Muscle layer of colon (tissue), 2 donors: ENCODE measurements at regions not wholly inside any gene's neighbourhood (a gene's known extent, or its start where the extent isn't known, plus 50 kb on each side); places are given as distances from the start of the nearest gene placed in this dataset.

Experiments
- H3K27ac ChIP-seq: one replicate; pipeline ENCODE4 v1.7.0; 2013; ENCODE audit warnings: low read depth, mild to moderate bottlenecking, low read length, moderate library complexity
- H3K27me3 ChIP-seq, 2 donors: one replicate each; pipeline ENCODE4 v1.7.0; 2013; ENCODE audit warnings: low read length in 2 of 2, mild to moderate bottlenecking in 2 of 2; ENCODE audit not compliant: insufficient read depth in 2 of 2, control insufficient read depth in 1 of 2
- H3K36me3 ChIP-seq: one replicate; pipeline ENCODE4 v1.7.0; 2013; ENCODE audit warnings: mild to moderate bottlenecking, low read length; ENCODE audit not compliant: insufficient read depth
- H3K4me1 ChIP-seq: one replicate; pipeline ENCODE4 v1.7.0; 2013; ENCODE audit warnings: mild to moderate bottlenecking, low read length; ENCODE audit not compliant: insufficient read depth
- H3K4me3 ChIP-seq, 2 donors: one replicate each; pipeline ENCODE4 v1.7.0; 2013; ENCODE audit warnings: low read length in 2 of 2, low read depth in 1 of 2, mild to moderate bottlenecking in 1 of 2, moderate library complexity in 1 of 2
- H3K9ac ChIP-seq: one replicate; pipeline ENCODE4 v1.7.0; 2013; ENCODE audit warnings: low read length
- H3K9me3 ChIP-seq: one replicate; pipeline ENCODE4 v1.7.0; 2013; ENCODE audit warnings: mild to moderate bottlenecking, low read length
- donor health status: abdominal sarcoma.
- donor health status: Adenocarcinoma of cecum.

DNA sequence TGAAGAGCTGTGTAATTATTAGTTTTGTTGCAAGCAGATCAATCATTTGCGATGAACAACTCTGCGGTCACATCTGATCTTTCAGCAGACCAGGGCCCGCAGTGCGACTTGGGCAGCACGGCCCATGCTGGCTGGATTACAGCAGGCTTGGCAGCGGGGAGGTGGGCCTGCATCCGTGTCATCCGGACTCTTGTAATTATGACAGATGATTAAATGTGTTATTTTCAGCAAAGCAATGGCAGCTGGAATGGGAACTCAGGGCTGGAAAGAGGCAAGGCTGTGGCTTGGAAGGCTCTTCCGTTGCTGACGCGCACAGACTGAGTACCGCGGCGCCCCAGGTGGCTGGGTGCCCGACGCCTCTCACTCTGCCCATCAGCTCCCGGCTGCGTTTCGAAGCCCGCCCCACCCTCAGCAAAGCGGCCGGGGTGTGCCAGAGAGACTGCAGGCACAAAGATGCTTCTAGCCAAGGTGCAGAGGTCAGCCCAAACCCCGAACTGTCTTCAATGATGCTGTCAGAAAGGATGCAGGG is 397.4 kb upstream of the SALL3 start:
- Histone ChIP-seq H3K4me3 (no peak overlapping the region), H3K4me1 (no peaks in the 10 kb centered on the region), H3K9me3 (no peaks in the 10 kb centered on the region), H3K27ac (no peak overlapping the region), H3K27me3 (no peaks in the 10 kb centered on the region), H3K9ac (no peak overlapping the region), H3K36me3 (no peaks in the 10 kb centered on the region)

GRCh38 chr18:78582898-78583738 is 396.5 kb upstream of the SALL3 start:
- Histone ChIP-seq H3K27ac (no peak overlapping the region), H3K4me1 (no peaks in the 10 kb centered on the region)

DNA sequence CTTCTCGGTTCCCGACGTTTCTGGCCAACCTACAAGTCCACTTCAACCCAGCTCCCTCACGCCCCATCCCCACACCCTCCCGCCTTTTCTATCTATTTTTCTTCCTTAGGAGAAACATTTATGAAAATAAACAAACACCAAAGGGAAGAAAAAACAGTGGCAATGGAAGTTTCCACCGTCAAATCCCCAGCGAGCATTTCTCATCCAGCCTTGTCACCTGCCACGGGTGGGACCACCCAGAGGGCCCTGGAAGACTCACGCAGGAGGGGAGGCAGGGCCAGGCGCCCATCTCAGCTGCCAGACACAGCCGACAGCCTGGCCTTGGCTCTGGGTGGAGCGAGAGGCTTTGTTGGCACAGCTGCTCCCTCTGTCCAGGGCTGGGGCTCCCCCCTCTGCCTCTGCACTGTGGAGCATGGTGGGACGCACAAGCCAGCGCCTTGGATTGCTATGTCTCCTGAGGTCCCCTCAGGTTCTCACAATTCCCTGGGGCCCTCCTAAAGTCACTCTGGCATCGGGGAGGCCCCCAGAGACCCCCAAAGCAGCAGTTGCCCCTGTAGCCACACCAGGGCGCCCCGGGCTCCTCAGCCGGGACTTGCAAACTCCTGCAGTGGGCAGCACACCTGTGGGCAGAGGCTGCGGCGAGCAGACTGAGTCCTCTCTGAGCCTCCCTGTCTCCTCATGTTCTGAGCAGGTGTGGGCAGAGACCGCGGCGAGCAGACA is 395.7 kb upstream of the SALL3 start:
- Histone ChIP-seq H3K4me3 (no peak overlapping the region), H3K9me3 (no peaks in the 10 kb centered on the region), H3K4me1 (no peaks in the 10 kb centered on the region), H3K36me3 (no peaks in the 10 kb centered on the region), H3K27ac (no peak overlapping the region), H3K27me3 (no peaks in the 10 kb centered on the region), H3K9ac (no peak overlapping the region)

More at GRCh38 chr18:78582898-78583738, 396.5 kb upstream of the SALL3 start:
- H3K4me3 ChIP-seq = no peak overlapping the region
- H3K9me3 ChIP-seq = no peaks in the 10 kb centered on the region
- H3K27me3 ChIP-seq = no peaks in the 10 kb centered on the region
- H3K36me3 ChIP-seq = no peaks in the 10 kb centered on the region
- H3K9ac ChIP-seq = no peak overlapping the region

- H3K9me3 ChIP-seq = no peaks in the 10 kb centered on the region
- H3K27ac ChIP-seq = no peak overlapping the region
Measured at GRCh38 chr18:78584459-78585022, 395.1 kb upstream of the SALL3 start.

GRCh38 chr18:78586586-78586985 is 393.0 kb upstream of the SALL3 start:
- H3K4me1 ChIP-seq = no peaks in the 10 kb centered on the region
- H3K27me3 ChIP-seq = no peaks in the 10 kb centered on the region
- no peak overlapping the region for H3K9ac ChIP-seq
- no peaks in the 10 kb centered on the region for H3K9me3 ChIP-seq
- H3K4me3 ChIP-seq = no peak overlapping the region
- H3K36me3 ChIP-seq = no peaks in the 10 kb centered on the region
- no peak overlapping the region for H3K27ac ChIP-seq

More at GRCh38 chr18:78584459-78585022, 395.1 kb upstream of the SALL3 start:
- H3K36me3 ChIP-seq = no peaks in the 10 kb centered on the region
- H3K4me3 ChIP-seq = no peak overlapping the region
- no peaks in the 10 kb centered on the region for H3K4me1 ChIP-seq
- no peak overlapping the region for H3K9ac ChIP-seq
- no peaks in the 10 kb centered on the region for H3K27me3 ChIP-seq

GRCh38 chr18:78587096-78587495 is 392.5 kb upstream of the SALL3 start:
- Histone ChIP-seq H3K27ac (no peak overlapping the region), H3K4me3 (no peak overlapping the region), H3K9me3 (no peaks in the 10 kb centered on the region)

DNA sequence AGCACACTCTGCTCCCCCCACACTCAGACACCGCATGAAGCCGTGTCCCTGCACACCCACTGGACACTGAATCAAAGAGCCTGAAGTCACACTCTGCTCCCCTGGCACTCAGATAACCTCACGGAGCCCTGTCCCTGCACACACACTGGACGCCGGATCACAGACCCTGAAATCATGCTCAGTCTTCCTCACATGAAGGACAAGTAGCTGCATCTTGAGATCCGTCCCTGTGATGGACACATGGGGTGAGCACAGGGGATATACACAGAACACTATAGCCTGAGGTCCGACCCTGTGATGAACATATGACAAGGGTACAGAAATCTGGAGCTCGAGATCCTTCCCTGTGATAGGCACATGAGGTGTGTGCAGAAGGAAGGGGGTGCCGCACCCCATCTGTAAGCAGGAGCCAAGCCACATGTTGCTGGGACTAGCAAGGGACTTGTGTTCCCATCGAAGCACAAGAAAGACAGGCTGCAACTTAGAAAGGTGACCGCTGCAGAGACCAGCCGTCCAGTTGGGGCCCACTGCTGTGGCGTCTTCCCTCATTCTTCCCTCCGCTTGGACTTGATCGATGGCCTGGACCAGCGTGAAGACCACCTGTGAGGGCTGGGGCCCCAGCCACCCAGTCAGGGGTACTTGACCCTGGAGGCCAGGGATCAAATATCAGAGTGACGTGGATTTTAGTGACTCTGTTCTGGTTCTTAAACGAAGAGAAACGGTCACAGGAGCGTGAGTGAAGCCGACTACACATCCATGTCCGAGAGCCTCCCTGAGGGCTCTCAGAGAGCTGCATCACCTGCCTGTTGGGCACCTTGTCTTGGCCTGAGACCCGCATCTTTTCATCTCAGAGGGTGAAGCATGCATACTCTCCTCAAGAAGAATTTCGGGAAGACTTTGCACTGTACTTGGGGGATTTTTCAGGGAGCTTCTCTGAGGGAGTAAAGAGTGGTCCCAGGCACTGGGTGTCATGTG is 391.7 kb upstream of the SALL3 start:
- no peaks in the 10 kb centered on the region for H3K4me1 ChIP-seq
- H3K36me3 ChIP-seq = no peaks in the 10 kb centered on the region
- no peak overlapping the region for H3K9ac ChIP-seq
- no peaks in the 10 kb centered on the region for H3K9me3 ChIP-seq
- H3K27ac ChIP-seq = no peak overlapping the region
- no peak overlapping the region for H3K4me3 ChIP-seq
- no peaks in the 10 kb centered on the region for H3K27me3 ChIP-seq

More at GRCh38 chr18:78587096-78587495, 392.5 kb upstream of the SALL3 start:
- Histone ChIP-seq H3K4me1 (no peaks in the 10 kb centered on the region), H3K27me3 (no peaks in the 10 kb centered on the region), H3K36me3 (no peaks in the 10 kb centered on the region), H3K9ac (no peak overlapping the region)

GRCh38 chr18:78589916-78590437 is 389.6 kb upstream of the SALL3 start:
- H3K27me3 ChIP-seq = no peaks in the 10 kb centered on the region

DNA sequence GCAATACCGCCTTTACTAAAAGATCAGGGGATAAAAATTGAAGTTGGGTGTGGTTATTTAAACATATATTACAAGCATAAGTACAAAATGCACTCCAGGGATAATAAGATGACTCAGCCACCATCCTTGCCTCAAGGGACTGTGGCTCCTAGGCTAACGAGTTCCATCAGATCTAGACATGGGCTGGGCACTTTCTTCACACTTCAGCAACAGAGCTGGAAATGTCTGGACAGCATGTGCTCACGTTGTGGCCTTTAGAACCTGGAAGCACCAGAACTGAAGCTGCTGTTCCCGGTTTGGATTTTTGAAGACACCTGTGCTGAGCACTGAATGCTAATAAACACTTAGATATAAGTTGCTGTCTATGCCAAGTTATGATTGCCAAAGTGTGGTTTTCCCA is 384.2 kb upstream of the SALL3 start:
- H3K4me3 ChIP-seq = no peak overlapping the region
- peaks cover 4% of the 10 kb centered on the region for H3K9me3 ChIP-seq
- H3K27ac ChIP-seq = no peak overlapping the region
- no peaks in the 10 kb centered on the region for H3K36me3 ChIP-seq
- H3K4me1 ChIP-seq = no peaks in the 10 kb centered on the region
- H3K9ac ChIP-seq = no peak overlapping the region
- H3K27me3 ChIP-seq = no peaks in the 10 kb centered on the region

More at GRCh38 chr18:78589916-78590437, 389.6 kb upstream of the SALL3 start:
- H3K36me3 ChIP-seq = no peaks in the 10 kb centered on the region
- peaks cover 4% of the 10 kb centered on the region for H3K9me3 ChIP-seq
- H3K27ac ChIP-seq = no peak overlapping the region
- no peak overlapping the region for H3K4me3 ChIP-seq
- H3K9ac ChIP-seq = no peak overlapping the region
- no peaks in the 10 kb centered on the region for H3K4me1 ChIP-seq

GRCh38 chr18:78595924-78596573 is 383.6 kb upstream of the SALL3 start:
- Histone ChIP-seq H3K36me3 (no peaks in the 10 kb centered on the region), H3K4me1 (no peaks in the 10 kb centered on the region), H3K27me3 (no peaks in the 10 kb centered on the region), H3K9me3 (peaks cover 4% of the 10 kb centered on the region), H3K27ac (no peak overlapping the region), H3K9ac (no peak overlapping the region), H3K4me3 (no peak overlapping the region)
